K562 (cell line): ENCODE measurements at regions not wholly inside any gene's neighbourhood (a gene's known extent, or its start where the extent isn't known, plus 50 kb on each side); places are given as distances from the start of the nearest gene placed in this dataset.

Source experiments
- ATAC-seq: fragments of 200-7000 bp; cut with Tn5 transposase; 3 replicates; pipeline ENCODE4 v1.9.1; 2020; ENCODE audit warnings: moderate library complexity
- BruUV-seq: library from RNA; stranded (reverse); fragments of 400-500 nt; replicated peaks from 2 replicates; lab custom pipeline; 2021; lab: Mats Ljungman, UMichigan
- CTCF ChIA-PET: fragments of 300-600 bp; formaldehyde crosslinking; extraction: SDS; loops from one replicate; lab custom pipeline; 2021; ENCODE audit warnings: low intra/inter-chr PET ratio; lab: Yijun Ruan, JAX
- POLR2A ChIA-PET: fragments of 300-600, 350-650 bp; sonication (Branson Sonifier 250); formaldehyde crosslinking; extraction: SDS; loops from one replicate; lab custom pipeline; 2021; ENCODE audit warnings: antibody characterized with exemption, inconsistent platforms; lab: Yijun Ruan, JAX
- DNase-seq, 4 experiments: peaks; one replicate each; pipeline versions ENCODE4 v3.0.0 to v3.0.0-alpha.2; 2011 to 2018; ENCODE audit warnings: low spot score in 3 of 4, mixed read lengths in 3 of 4; ENCODE audit errors: extremely low read depth in 1 of 4
- FAIRE-seq: peaks from 2 replicates; lab custom pipeline; 2011; peaks lifted over from hg19 to GRCh38; lab: Jason Lieb, UNC
- H2AFZ ChIP-seq: 2 replicates; pipeline ENCODE4 v1.6.0; 2011; ENCODE audit warnings: low read depth, low read length, control low read depth, inconsistent platforms
- H3K27ac ChIP-seq: fragments of 200-600 bp; 3 replicates; pipeline ENCODE4 v1.8.0; 2011; ENCODE audit warnings: low read depth, mild to moderate bottlenecking, control low read depth, inconsistent platforms, low read length, moderate library complexity, mixed read lengths; ENCODE audit errors: extremely low read depth
- H3K27me3 ChIP-seq, 2 experiments: fragments of 300-600 bp in 1 of 2; 2 replicates in 1 of 2; 3 replicates in 1 of 2; pipeline versions ENCODE4 v1.6.0 to v1.8.0; 2011; ENCODE audit warnings: inconsistent platforms in 2 of 2, low read length in 2 of 2, mild to moderate bottlenecking in 1 of 2, mixed read lengths in 1 of 2, moderate library complexity in 1 of 2; ENCODE audit not compliant: control insufficient read depth in 2 of 2, insufficient read depth in 2 of 2
- H3K36me3 ChIP-seq: fragments of 300-600 bp; 3 replicates; pipeline ENCODE4 v1.8.0; 2011; ENCODE audit warnings: mild to moderate bottlenecking, low read length, inconsistent platforms; ENCODE audit not compliant: control insufficient read depth, insufficient read depth
- H3K4me1 ChIP-seq, 2 experiments: fragments of 200-600 bp in 1 of 2; replicated peaks in 1 of 2; 2 replicates in 1 of 2; 3 replicates in 1 of 2; pipeline versions ENCODE4 v1.5.1 to v1.8.0; 2011; ENCODE audit warnings: inconsistent platforms in 2 of 2, low read length in 2 of 2, mild to moderate bottlenecking in 1 of 2, mixed read lengths in 1 of 2, moderate library complexity in 1 of 2; ENCODE audit not compliant: control insufficient read depth in 2 of 2, insufficient read depth in 2 of 2
- H3K4me2 ChIP-seq: 2 replicates; pipeline ENCODE4 v1.6.1; 2011; ENCODE audit warnings: low read length, control low read depth, inconsistent platforms, mixed read lengths; ENCODE audit not compliant: insufficient read depth
- H3K4me3 ChIP-seq: fragments of 200-600 bp; sonication (generic), shearing (Covaris generic); 2 replicates; pipeline ENCODE4 v1.5.1; 2016; ENCODE audit warnings: control low read depth, inconsistent platforms
- H3K79me2 ChIP-seq: fragments of 200-600 bp; 3 replicates; pipeline ENCODE4 v1.8.0; 2011; ENCODE audit warnings: low read length, inconsistent platforms; ENCODE audit not compliant: control insufficient read depth, insufficient read depth
- H3K9ac ChIP-seq, 2 experiments: 2 replicates each; pipeline versions ENCODE4 v1.6.0 to v1.6.1; 2011; ENCODE audit warnings: low read depth in 2 of 2, low read length in 2 of 2, control low read depth in 1 of 2, inconsistent platforms in 1 of 2, mild to moderate bottlenecking in 1 of 2, mixed read lengths in 1 of 2; ENCODE audit not compliant: insufficient read depth in 1 of 2
- H3K9me1 ChIP-seq: one replicate; pipeline ENCODE4 v1.6.0; 2011; ENCODE audit warnings: inconsistent platforms, mild to moderate bottlenecking, low read length, moderate library complexity; ENCODE audit not compliant: control insufficient read depth, insufficient read depth
- H3K9me3 ChIP-seq: replicated peaks from 2 replicates; pipeline ENCODE4 v1.5.1; 2011; ENCODE audit warnings: low read depth, low read length, inconsistent platforms; ENCODE audit not compliant: control insufficient read depth, insufficient read depth
- H4K20me1 ChIP-seq: replicated peaks from 2 replicates; pipeline ENCODE4 v1.6.1; 2011; ENCODE audit warnings: low read length, inconsistent platforms, mixed read lengths; ENCODE audit not compliant: control insufficient read depth, insufficient read depth
- ARID2 ChIP-seq: fragments of 450-650 bp; IDR thresholded peaks from 2 replicates; pipeline ENCODE4 v1.6.1; 2017; ENCODE audit warnings: antibody characterized with exemption, mild to moderate bottlenecking
- CEBPG ChIP-seq, 3 experiments: fragments of 200-800 bp in 1 of 3; sonication (Bioruptor generic) in 1 of 3; sonication (generic) in 1 of 3; formaldehyde crosslinking in 1 of 3; IDR thresholded peaks in 2 of 3; conservative IDR thresholded peaks in 1 of 3; 2 replicates each; pipeline versions ENCODE4 v1.6.1 to v1.8.0; 2016 to 2022; ENCODE audit warnings: missing compliant biosample characterization in 2 of 3, missing genetic modification characterization in 2 of 3, mild to moderate bottlenecking in 1 of 3, missing genetic modification reagents in 1 of 3
- ESRRA ChIP-seq: fragments of 450-650 bp; IDR thresholded peaks from 2 replicates; pipeline ENCODE4 v1.6.1; 2014; ENCODE audit warnings: low read depth, mild to moderate bottlenecking, moderate library complexity, borderline replicate concordance
- THAP7 ChIP-seq: fragments of 250-450 bp; sonication (Bioruptor Pico); IDR thresholded peaks from 2 replicates; pipeline ENCODE4 v1.5.0; 2021
- ZC3H8 ChIP-seq: fragments of 450-650 bp; IDR thresholded peaks from 2 replicates; pipeline ENCODE4 v1.6.1; 2017
- ZNF398 ChIP-seq: fragments of 250-450 bp; sonication (Bioruptor Pico); IDR thresholded peaks from 2 replicates; pipeline ENCODE4 v1.8.0; 2021; ENCODE audit warnings: moderate library complexity, mild to moderate bottlenecking, inconsistent platforms
- WGBS: fragments of 100-300 bp; shearing (Covaris generic); methylation state at CpG from one replicate; pipeline ENCODE4 v1.1.6; 2016; ENCODE audit warnings: low coverage, mixed read lengths; ENCODE audit not compliant: insufficient coverage; ENCODE audit errors: missing lambda C conversion rate; 5-methylcytosine and 5-hydroxymethylcytosine counted together
- in situ Hi-C: fragments of 300-500 bp; cut with MboI; formaldehyde crosslinking; loops from 4 replicates; pipeline ENCODE4 v1.15.0; 2018; ENCODE audit warnings: inconsistent platforms, mixed read lengths
- intact Hi-C: fragments of 100-400 bp; cut with micrococcal nuclease; formaldehyde crosslinking; loops from 2 replicates; pipeline ENCODE4 v1.14.2; 2022

GRCh38 chr13:80946008-80946802, 605.3 kb upstream of the SPRY2 start:
- 2% methylated on average over 4 of the region's 4 CpGs for WGBS
- H3K4me1 ChIP-seq = no peaks in the 10 kb centered on the region
- no peak overlapping the region for H3K4me3 ChIP-seq
- CTCF ChIA-PET = no interaction called here
- DNase-seq (no peak), ATAC-seq (no peak), FAIRE-seq (no peak)
- H3K9me3 ChIP-seq = no peaks in the 10 kb centered on the region
- TF ChIP-seq ARID2 = no peak
- TF ChIP-seq CEBPG (CRISPR knock-in tag; IDR thresholded peaks at IDR 0.05) = no peak
- TF ChIP-seq CEBPG (tag; conservative IDR thresholded peaks at IDR 0.05 in 1 of 2, IDR thresholded peaks at IDR 0.05 in 1 of 2) = peak in 1 of 2 experiments; percentile 27; a peak in 1 of 4 replicates
- H3K4me2 ChIP-seq = no peak overlapping the region
- H3K79me2 ChIP-seq = no peaks in the 10 kb centered on the region
- intact Hi-C loops = no loop called here
- in situ Hi-C loops = no loop called here
- no peak overlapping the region for H3K27ac ChIP-seq
- no peaks in the 10 kb centered on the region for H3K36me3 ChIP-seq
- H3K9ac ChIP-seq = no peak overlapping the region
- BruUV-seq = no TSS peak
- H2AFZ ChIP-seq = no peak overlapping the region
- POLR2A ChIA-PET = interaction anchor here (0.6 kb wide), 1 partner anchor 201 kb away, joined by 3 read pairs; no protein-coding TSS in a partner anchor
- no peaks in the 10 kb centered on the region for H4K20me1 ChIP-seq
- no peaks in the 10 kb centered on the region for H3K27me3 ChIP-seq
- H3K9me1 ChIP-seq = no peaks in the 10 kb centered on the region

GRCh38 chr13:80945328-80945727, 604.4 kb upstream of the SPRY2 start:
- ChIA-PET CTCF (no interaction called here), POLR2A (interaction anchor here (0.6 kb wide), 1 partner anchor 200 kb away, joined by 3 read pairs; no protein-coding TSS in a partner anchor)
- DNase-seq (no peak), FAIRE-seq (no peak), ATAC-seq (no peak)
- no peaks in the 10 kb centered on the region for H3K4me1 ChIP-seq
- no peak overlapping the region for H3K9ac ChIP-seq
- no peaks in the 10 kb centered on the region for H3K9me1 ChIP-seq
- H3K79me2 ChIP-seq = no peaks in the 10 kb centered on the region
- H3K4me2 ChIP-seq = no peak overlapping the region
- H3K36me3 ChIP-seq = no peaks in the 10 kb centered on the region
- H4K20me1 ChIP-seq = no peaks in the 10 kb centered on the region
- no peak overlapping the region for H2AFZ ChIP-seq
- no peak overlapping the region for H3K4me3 ChIP-seq
- no peak overlapping the region for H3K27ac ChIP-seq
- intact Hi-C loops = no loop called here
- TF ChIP-seq ZC3H8 (no peak), THAP7 (CRISPR knock-in tag) (no peak), ZNF398 (no peak), ESRRA (no peak)
- H3K27me3 ChIP-seq = no peaks in the 10 kb centered on the region
- in situ Hi-C loops = no loop called here
- 0% methylated on average over 3 of the region's 3 CpGs for WGBS
- no TSS peak for BruUV-seq
- no peaks in the 10 kb centered on the region for H3K9me3 ChIP-seq
